ENCODE measurements at regions not wholly inside any gene's neighbourhood (a gene's known extent, or its start where the extent isn't known, plus 50 kb on each side); places are given as distances from the start of the nearest gene placed in this dataset.
A peak's percentile ranks its signal among the peaks of the same experiment; 100 is the strongest.

DNA sequence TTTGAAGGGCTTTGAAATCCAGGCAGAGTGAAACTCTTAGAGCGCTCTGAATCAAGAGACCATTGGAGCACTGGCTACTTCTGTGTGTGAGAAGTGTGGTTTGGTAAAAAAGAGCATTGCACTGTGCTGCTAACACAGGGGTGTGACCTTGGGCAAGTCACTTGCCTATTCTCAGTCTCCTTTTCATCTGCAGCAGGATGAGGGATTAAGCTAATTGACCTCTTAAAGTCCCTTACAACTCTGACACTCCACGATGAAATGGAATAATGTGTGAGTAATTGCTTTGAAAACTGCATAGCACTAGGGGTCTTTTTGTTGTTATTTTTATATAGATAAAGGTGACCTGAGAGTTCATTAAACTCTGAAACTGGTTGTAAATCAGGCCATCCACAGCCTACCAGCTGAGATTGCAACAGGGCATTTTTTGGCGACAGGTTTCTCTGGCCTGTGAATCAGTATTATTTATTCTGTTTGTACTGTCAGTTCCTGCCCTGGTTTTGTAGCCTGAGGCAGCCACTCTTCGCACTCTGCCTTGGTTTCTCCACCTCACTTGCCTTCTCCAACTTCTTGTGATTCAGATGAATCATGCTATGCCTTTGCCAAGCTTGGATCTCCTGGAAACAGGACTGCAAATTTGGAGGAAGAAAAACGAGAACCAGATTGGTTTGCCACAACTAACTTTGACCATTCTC is 159.9 kb upstream of the PARP11 start:
- BruUV-seq (replicated peaks) = no TSS peak
- ChIA-PET CTCF (no interaction called here), POLR2A (ENCODE audit: low non-redundant PET) (no interaction called here)
- Histone ChIP-seq H3K4me1 (ENCODE audit: insufficient read depth, low read length, poor library complexity, severe bottlenecking) (no peaks in the 10 kb centered on the region), H3K36me3 (ENCODE audit: insufficient read depth, low read length, poor library complexity, severe bottlenecking) (no peaks in the 10 kb centered on the region), H3K4me3 (ENCODE audit: low read depth, low read length, poor library complexity, severe bottlenecking) (no peak overlapping the region), H3K9me3 (ENCODE audit: low read depth, low read length, poor library complexity, severe bottlenecking) (no peaks in the 10 kb centered on the region), H3K27ac (ENCODE audit: low read depth, low read length, poor library complexity, severe bottlenecking) (no peak overlapping the region), H3K27me3 (replicated peaks; ENCODE audit: insufficient read depth, low read depth, low read length, poor library complexity) (peaks cover 39% of the 10 kb centered on the region)
- TF ChIP-seq, protein P1, sequence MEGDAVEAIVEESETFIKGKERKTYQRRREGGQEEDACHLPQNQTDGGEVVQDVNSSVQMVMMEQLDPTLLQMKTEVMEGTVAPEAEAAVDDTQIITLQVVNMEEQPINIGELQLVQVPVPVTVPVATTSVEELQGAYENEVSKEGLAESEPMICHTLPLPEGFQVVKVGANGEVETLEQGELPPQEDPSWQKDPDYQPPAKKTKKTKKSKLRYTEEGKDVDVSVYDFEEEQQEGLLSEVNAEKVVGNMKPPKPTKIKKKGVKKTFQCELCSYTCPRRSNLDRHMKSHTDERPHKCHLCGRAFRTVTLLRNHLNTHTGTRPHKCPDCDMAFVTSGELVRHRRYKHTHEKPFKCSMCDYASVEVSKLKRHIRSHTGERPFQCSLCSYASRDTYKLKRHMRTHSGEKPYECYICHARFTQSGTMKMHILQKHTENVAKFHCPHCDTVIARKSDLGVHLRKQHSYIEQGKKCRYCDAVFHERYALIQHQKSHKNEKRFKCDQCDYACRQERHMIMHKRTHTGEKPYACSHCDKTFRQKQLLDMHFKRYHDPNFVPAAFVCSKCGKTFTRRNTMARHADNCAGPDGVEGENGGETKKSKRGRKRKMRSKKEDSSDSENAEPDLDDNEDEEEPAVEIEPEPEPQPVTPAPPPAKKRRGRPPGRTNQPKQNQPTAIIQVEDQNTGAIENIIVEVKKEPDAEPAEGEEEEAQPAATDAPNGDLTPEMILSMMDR (conservative IDR thresholded peaks at IDR 0.05; ENCODE audit: low read depth, low read length) = no peak
- no peak for TF ChIP-seq EZH2 (IDR thresholded peaks at IDR 0.05; ENCODE audit: borderline replicate concordance, low read depth, low read length, poor library complexity, severe bottlenecking)
- DNase-seq (ENCODE audit: low spot score) = no peak
- intact Hi-C loops (cut with micrococcal nuclease; ENCODE audit: unreplicated experiment) = no loop called here

DNA sequence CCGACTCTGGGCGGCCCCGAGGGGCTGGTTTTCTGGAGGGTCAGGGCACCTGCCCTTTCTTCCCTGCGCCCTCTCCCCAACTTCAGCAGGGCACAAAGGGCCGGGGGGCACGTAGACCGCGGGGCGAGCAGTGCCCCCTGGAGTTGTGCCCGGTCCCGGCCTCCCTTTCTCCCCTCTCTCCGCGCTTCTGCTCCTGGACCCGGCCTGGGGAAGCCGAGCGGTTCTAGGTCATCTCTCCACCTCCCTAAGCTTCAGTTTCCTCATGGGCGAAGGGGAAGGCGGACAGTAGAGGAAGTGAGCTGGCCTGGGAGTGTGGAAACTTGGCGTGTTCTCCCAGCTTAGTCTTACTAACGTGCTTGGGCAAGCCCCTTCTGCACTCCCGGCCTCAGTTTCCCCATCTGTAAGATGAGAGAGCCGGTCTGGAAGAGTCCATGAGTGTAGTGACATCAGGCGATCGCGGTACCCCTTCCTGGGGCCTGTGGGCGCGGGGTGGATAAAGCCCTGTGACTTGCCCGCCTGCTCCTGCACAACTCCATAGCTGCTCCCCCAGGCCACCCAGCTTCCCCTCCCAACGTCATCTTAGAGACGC is 158.6 kb upstream of the PARP11 start:
- no peak for DNase-seq (ENCODE audit: low spot score)
- POLR2A ChIA-PET (ENCODE audit: low non-redundant PET) = no interaction called here
- intact Hi-C loops (cut with micrococcal nuclease; ENCODE audit: unreplicated experiment) = no loop called here
- no peaks in the 10 kb centered on the region for H3K4me1 ChIP-seq (ENCODE audit: insufficient read depth, low read length, poor library complexity, severe bottlenecking)
- H3K9me3 ChIP-seq (ENCODE audit: low read depth, low read length, poor library complexity, severe bottlenecking) = no peaks in the 10 kb centered on the region
- H3K4me3 ChIP-seq (ENCODE audit: low read depth, low read length, poor library complexity, severe bottlenecking) = no peak overlapping the region
- H3K27ac ChIP-seq (ENCODE audit: low read depth, low read length, poor library complexity, severe bottlenecking) = no peak overlapping the region
- peaks cover 39% of the 10 kb centered on the region for H3K27me3 ChIP-seq (replicated peaks; ENCODE audit: insufficient read depth, low read depth, low read length, poor library complexity)
- CTCF ChIA-PET = no interaction called here
- H3K36me3 ChIP-seq (ENCODE audit: insufficient read depth, low read length, poor library complexity, severe bottlenecking) = no peaks in the 10 kb centered on the region
- no TSS peak for BruUV-seq (replicated peaks)
- TF ChIP-seq, protein P1 (conservative IDR thresholded peaks at IDR 0.05; ENCODE audit: low read depth, low read length) = no peak
- TF ChIP-seq EZH2 (IDR thresholded peaks at IDR 0.05; ENCODE audit: borderline replicate concordance, low read depth, low read length, poor library complexity, severe bottlenecking) = no peak

DNA sequence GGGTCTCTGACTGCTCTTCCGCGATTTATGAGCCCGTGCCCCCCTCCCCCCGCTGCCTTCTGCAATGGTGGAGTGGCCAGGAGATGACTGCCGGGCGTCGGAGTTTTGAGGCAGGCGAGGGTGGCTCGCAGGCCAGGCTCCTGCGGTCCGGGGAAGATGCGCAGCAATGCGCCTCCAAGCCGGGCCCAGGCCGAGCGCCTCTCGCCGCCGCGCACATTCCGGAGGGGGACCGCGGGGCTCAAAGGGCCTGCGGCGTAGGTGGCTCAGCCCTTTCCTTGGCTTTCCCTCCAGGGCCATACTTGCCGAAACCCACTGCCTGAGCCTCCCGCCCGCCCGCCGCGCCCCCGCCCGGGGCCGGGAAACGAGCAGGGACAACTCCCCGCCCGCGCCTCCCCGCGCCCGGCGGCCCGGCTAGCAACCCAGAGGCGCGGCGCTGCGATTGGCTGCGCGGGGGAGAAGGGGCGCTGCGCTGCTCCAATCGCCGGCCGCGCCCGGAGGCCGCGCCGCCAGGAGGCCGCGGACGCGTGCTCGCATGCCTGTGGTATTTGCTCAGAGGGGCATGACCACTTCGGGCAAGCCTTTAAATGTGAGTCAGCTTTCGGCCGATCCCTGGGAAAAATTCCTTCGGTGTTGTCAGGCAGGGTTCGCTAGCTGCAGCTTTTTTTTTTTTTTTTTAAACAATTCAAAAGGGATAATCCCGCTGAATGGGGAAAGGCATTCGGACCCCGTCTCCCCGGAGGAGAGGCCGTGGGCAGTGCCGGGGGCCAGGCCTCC is 157.9 kb upstream of the PARP11 start:
- Histone ChIP-seq H3K4me1 (ENCODE audit: insufficient read depth, low read length, poor library complexity, severe bottlenecking) (no peaks in the 10 kb centered on the region), H3K9me3 (ENCODE audit: low read depth, low read length, poor library complexity, severe bottlenecking) (no peaks in the 10 kb centered on the region), H3K27ac (ENCODE audit: low read depth, low read length, poor library complexity, severe bottlenecking) (no peak overlapping the region), H3K36me3 (ENCODE audit: insufficient read depth, low read length, poor library complexity, severe bottlenecking) (no peaks in the 10 kb centered on the region), H3K27me3 (replicated peaks; ENCODE audit: insufficient read depth, low read depth, low read length, poor library complexity) (peaks cover 39% of the 10 kb centered on the region), H3K4me3 (ENCODE audit: low read depth, low read length, poor library complexity, severe bottlenecking) (no peak overlapping the region)
- POLR2A ChIA-PET (ENCODE audit: low non-redundant PET) = no interaction called here
- intact Hi-C loops (cut with micrococcal nuclease; ENCODE audit: unreplicated experiment) = no loop called here
- DNase-seq (ENCODE audit: low spot score) = peak; percentile 66
- no TSS peak for BruUV-seq (replicated peaks)
- CTCF ChIA-PET = interaction anchor here (0.6 kb wide), 1 partner anchor 275 kb away, joined by 3 read pairs; no protein-coding TSS in a partner anchor
- TF ChIP-seq, protein P1 (conservative IDR thresholded peaks at IDR 0.05; ENCODE audit: low read depth, low read length) = no peak
- TF ChIP-seq EZH2 (IDR thresholded peaks at IDR 0.05; ENCODE audit: borderline replicate concordance, low read depth, low read length, poor library complexity, severe bottlenecking) = no peak

Data from A673 (cell line).